ENCODE measurements at regions not wholly inside any gene's neighbourhood (a gene's known extent, or its start where the extent isn't known, plus 50 kb on each side); places are given as distances from the start of the nearest gene placed in this dataset.

DNA sequence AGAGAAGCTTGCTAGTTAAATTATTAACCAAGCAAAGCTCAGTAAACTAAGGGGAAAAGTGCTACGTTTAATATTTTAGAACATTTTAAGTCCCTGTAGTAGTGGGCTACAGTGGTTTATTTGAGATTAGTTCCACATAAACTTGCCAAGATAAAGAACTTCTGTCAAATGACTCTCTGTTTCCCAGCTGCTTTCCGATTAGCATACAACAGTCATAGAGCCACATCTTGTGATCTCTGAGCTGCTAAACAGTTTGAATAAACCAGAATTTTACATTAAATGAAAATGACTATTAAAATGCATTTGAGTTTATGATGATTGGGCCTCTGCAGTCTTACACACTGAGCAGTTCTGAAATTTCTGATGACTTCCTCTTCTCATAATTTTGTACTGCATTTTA lies 568.5 kb downstream of the IQCM start:
- Mint-ChIP-seq H3K4me1 (ENCODE audit: unreplicated experiment) (no peaks in the 10 kb centered on the region), H3K9me3 (ENCODE audit: unreplicated experiment) (no peaks in the 10 kb centered on the region), H3K27ac (ENCODE audit: unreplicated experiment) (no peak overlapping the region), H3K4me3 (ENCODE audit: unreplicated experiment) (no peak overlapping the region), H3K27me3 (ENCODE audit: unreplicated experiment) (no peaks in the 10 kb centered on the region), H3K36me3 (ENCODE audit: unreplicated experiment) (no peaks in the 10 kb centered on the region)
- DNase-seq (ENCODE audit: extremely low spot score, unreplicated experiment) = no peak
- TF ChIP-seq, protein P1, sequence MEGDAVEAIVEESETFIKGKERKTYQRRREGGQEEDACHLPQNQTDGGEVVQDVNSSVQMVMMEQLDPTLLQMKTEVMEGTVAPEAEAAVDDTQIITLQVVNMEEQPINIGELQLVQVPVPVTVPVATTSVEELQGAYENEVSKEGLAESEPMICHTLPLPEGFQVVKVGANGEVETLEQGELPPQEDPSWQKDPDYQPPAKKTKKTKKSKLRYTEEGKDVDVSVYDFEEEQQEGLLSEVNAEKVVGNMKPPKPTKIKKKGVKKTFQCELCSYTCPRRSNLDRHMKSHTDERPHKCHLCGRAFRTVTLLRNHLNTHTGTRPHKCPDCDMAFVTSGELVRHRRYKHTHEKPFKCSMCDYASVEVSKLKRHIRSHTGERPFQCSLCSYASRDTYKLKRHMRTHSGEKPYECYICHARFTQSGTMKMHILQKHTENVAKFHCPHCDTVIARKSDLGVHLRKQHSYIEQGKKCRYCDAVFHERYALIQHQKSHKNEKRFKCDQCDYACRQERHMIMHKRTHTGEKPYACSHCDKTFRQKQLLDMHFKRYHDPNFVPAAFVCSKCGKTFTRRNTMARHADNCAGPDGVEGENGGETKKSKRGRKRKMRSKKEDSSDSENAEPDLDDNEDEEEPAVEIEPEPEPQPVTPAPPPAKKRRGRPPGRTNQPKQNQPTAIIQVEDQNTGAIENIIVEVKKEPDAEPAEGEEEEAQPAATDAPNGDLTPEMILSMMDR (IDR thresholded peaks at IDR 0.05) = no peak

DNA sequence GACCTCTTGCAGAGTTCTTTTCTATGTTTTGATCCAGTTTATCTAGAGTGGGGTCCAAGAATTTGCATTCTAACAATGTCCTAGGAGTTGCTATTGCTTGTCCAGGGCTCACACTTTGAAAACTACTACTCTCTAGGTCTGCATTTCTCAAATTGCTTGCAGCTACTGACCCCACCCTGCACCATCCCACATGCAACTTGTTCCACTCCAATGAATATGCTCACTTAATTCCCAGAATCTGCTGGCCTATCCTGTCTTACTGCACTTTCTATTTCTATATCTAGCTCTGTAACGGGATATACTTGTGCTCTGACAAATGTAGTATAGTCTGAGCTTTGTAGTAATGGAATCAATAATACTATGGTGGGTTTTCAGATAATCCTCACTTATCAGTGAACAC lies 570.3 kb downstream of the IQCM start:
- TF ChIP-seq, protein P1 (IDR thresholded peaks at IDR 0.05) = no peak
- Mint-ChIP-seq H3K4me1 (ENCODE audit: unreplicated experiment) (no peaks in the 10 kb centered on the region), H3K4me3 (ENCODE audit: unreplicated experiment) (no peak overlapping the region), H3K27ac (ENCODE audit: unreplicated experiment) (no peak overlapping the region), H3K36me3 (ENCODE audit: unreplicated experiment) (no peaks in the 10 kb centered on the region), H3K27me3 (ENCODE audit: unreplicated experiment) (no peaks in the 10 kb centered on the region), H3K9me3 (ENCODE audit: unreplicated experiment) (no peaks in the 10 kb centered on the region)
- DNase-seq (ENCODE audit: extremely low spot score, unreplicated experiment) = no peak

- no peak overlapping the region for H3K4me3 Mint-ChIP-seq (ENCODE audit: unreplicated experiment)
- TF ChIP-seq, protein P1 (IDR thresholded peaks at IDR 0.05) = no peak
- no peak overlapping the region for H3K27ac Mint-ChIP-seq (ENCODE audit: unreplicated experiment)
- no peaks in the 10 kb centered on the region for H3K36me3 Mint-ChIP-seq (ENCODE audit: unreplicated experiment)
- no peak for DNase-seq (ENCODE audit: extremely low spot score, unreplicated experiment)
- H3K27me3 Mint-ChIP-seq (ENCODE audit: unreplicated experiment) = no peaks in the 10 kb centered on the region
- H3K9me3 Mint-ChIP-seq (ENCODE audit: unreplicated experiment) = no peaks in the 10 kb centered on the region
- H3K4me1 Mint-ChIP-seq (ENCODE audit: unreplicated experiment) = no peaks in the 10 kb centered on the region
These were observed 577.5 kb downstream of the IQCM start for GRCh38 chr4:149238097-149238496.

- Mint-ChIP-seq H3K27ac (ENCODE audit: unreplicated experiment) (no peak overlapping the region), H3K27me3 (ENCODE audit: unreplicated experiment) (no peaks in the 10 kb centered on the region), H3K9me3 (ENCODE audit: unreplicated experiment) (peaks cover 5% of the 10 kb centered on the region), H3K36me3 (ENCODE audit: unreplicated experiment) (no peaks in the 10 kb centered on the region), H3K4me3 (ENCODE audit: unreplicated experiment) (no peak overlapping the region), H3K4me1 (ENCODE audit: unreplicated experiment) (no peaks in the 10 kb centered on the region)
- DNase-seq (ENCODE audit: extremely low spot score, unreplicated experiment) = no peak
- TF ChIP-seq, protein P1 (IDR thresholded peaks at IDR 0.05) = no peak
These were observed 580.8 kb downstream of the IQCM start for GRCh38 chr4:149234798-149235197.

DNA sequence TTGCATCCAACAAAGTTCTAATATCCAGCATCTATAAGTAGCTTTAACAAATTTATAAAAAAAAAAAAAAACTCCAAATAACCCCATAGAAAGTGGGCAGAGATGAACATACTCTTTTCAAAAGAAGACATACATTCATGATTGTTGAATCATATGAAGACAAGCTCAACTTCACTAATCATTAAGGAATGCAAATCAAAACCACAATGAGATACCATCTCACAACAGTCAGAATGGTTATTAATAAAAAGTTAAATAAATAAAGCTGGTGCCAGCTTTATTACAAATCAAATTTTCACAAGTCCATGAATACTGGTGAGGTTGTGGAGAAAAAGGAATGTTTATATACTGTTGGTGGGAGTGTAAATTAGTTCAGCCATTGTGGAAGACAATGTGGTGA lies 592.0 kb downstream of the IQCM start:
- H3K27me3 Mint-ChIP-seq (ENCODE audit: unreplicated experiment) = no peaks in the 10 kb centered on the region
- DNase-seq (ENCODE audit: extremely low spot score, unreplicated experiment) = no peak
- H3K36me3 Mint-ChIP-seq (ENCODE audit: unreplicated experiment) = no peaks in the 10 kb centered on the region
- no peak overlapping the region for H3K4me3 Mint-ChIP-seq (ENCODE audit: unreplicated experiment)
- no peaks in the 10 kb centered on the region for H3K4me1 Mint-ChIP-seq (ENCODE audit: unreplicated experiment)
- H3K27ac Mint-ChIP-seq (ENCODE audit: unreplicated experiment) = no peak overlapping the region
- TF ChIP-seq, protein P1 (IDR thresholded peaks at IDR 0.05) = no peak
- peaks cover 40% of the 10 kb centered on the region for H3K9me3 Mint-ChIP-seq (ENCODE audit: unreplicated experiment)

Measured in osteocyte (in vitro differentiated cells).